ENCODE measurements at regions not wholly inside any gene's neighbourhood (a gene's known extent, or its start where the extent isn't known, plus 50 kb on each side); places are given as distances from the start of the nearest gene placed in this dataset.
A peak's percentile ranks its signal among the peaks of the same experiment; 100 is the strongest.

- H3K4me1 Mint-ChIP-seq (ENCODE audit: insufficient read depth, unreplicated experiment): peaks cover 18% of the 10 kb centered on the region
- peaks cover 11% of the 10 kb centered on the region for H3K36me3 Mint-ChIP-seq (ENCODE audit: insufficient read depth, unreplicated experiment)
- intact Hi-C loops (cut with micrococcal nuclease): loop anchor here (1.0 to 2.0 kb wide), 3 partner anchors 32 to 571 kb away; no protein-coding TSS in a partner anchor
- no peak overlapping the region for H3K4me3 Mint-ChIP-seq (ENCODE audit: unreplicated experiment)
- DNase-seq (ENCODE audit: unreplicated experiment): no peak
- ChIA-PET POLR2A (no interaction called here), CTCF (interaction anchor here (0.6 to 1.0 kb wide), 3 partner anchors 8 to 418 kb away, joined by 3 to 5 read pairs (median 4); no protein-coding TSS in a partner anchor)
- H3K27me3 Mint-ChIP-seq (ENCODE audit: insufficient read depth, unreplicated experiment): no peaks in the 10 kb centered on the region
- no peak overlapping the region for H3K27ac Mint-ChIP-seq (ENCODE audit: low read depth, unreplicated experiment)
- H3K9me3 Mint-ChIP-seq (ENCODE audit: unreplicated experiment): no peaks in the 10 kb centered on the region
- no TSS peak for BruUV-seq (replicated peaks)
- TF ChIP-seq CTCF (IDR thresholded peaks at IDR 0.05; ENCODE audit: unreplicated experiment): no peak
Measured at GRCh38 chr14:71721791-71722190, 210.4 kb upstream of the RGS6 start.

GRCh38 chr14:71722885-71723284, 209.3 kb upstream of the RGS6 start:
- no peak for DNase-seq (ENCODE audit: unreplicated experiment)
- no peak overlapping the region for H3K4me3 Mint-ChIP-seq (ENCODE audit: unreplicated experiment)
- H3K27me3 Mint-ChIP-seq (ENCODE audit: insufficient read depth, unreplicated experiment): no peaks in the 10 kb centered on the region
- intact Hi-C loops (cut with micrococcal nuclease): no loop called here
- BruUV-seq (replicated peaks): no TSS peak
- TF ChIP-seq CTCF (IDR thresholded peaks at IDR 0.05; ENCODE audit: unreplicated experiment): no peak
- H3K36me3 Mint-ChIP-seq (ENCODE audit: insufficient read depth, unreplicated experiment): peaks cover 11% of the 10 kb centered on the region
- H3K27ac Mint-ChIP-seq (ENCODE audit: low read depth, unreplicated experiment): no peak overlapping the region
- no peaks in the 10 kb centered on the region for H3K9me3 Mint-ChIP-seq (ENCODE audit: unreplicated experiment)
- CTCF ChIA-PET: interaction anchor here (0.6 kb wide), 2 partner anchors 29 to 1304 kb away, joined by 3 read pairs; no protein-coding TSS in a partner anchor
- POLR2A ChIA-PET: interaction anchor here (0.6 to 0.7 kb wide), 2 partner anchors 10 to 129 kb away, joined by 3 to 4 read pairs; no protein-coding TSS in a partner anchor
- peaks cover 18% of the 10 kb centered on the region for H3K4me1 Mint-ChIP-seq (ENCODE audit: insufficient read depth, unreplicated experiment)

- H3K27me3 Mint-ChIP-seq (ENCODE audit: insufficient read depth, unreplicated experiment): no peaks in the 10 kb centered on the region
- H3K4me1 Mint-ChIP-seq (ENCODE audit: insufficient read depth, unreplicated experiment): peaks cover 14% of the 10 kb centered on the region
- H3K36me3 Mint-ChIP-seq (ENCODE audit: insufficient read depth, unreplicated experiment): peaks cover 11% of the 10 kb centered on the region
- peak; percentile 79 for DNase-seq (ENCODE audit: unreplicated experiment)
- BruUV-seq (replicated peaks): no TSS peak
- H3K9me3 Mint-ChIP-seq (ENCODE audit: unreplicated experiment): no peaks in the 10 kb centered on the region
- CTCF ChIA-PET: interaction anchor here (0.6 to 2.7 kb wide), 4 partner anchors 14 to 27 kb away, joined by 3 to 12 read pairs (median 3); no protein-coding TSS in a partner anchor
- H3K27ac Mint-ChIP-seq (ENCODE audit: low read depth, unreplicated experiment): peak overlapping the region; percentile 18
- no peak for TF ChIP-seq CTCF (IDR thresholded peaks at IDR 0.05; ENCODE audit: unreplicated experiment)
- POLR2A ChIA-PET: interaction anchor here (0.5 to 1.9 kb wide), 8 partner anchors 12 to 537 kb away, joined by 3 to 6 read pairs (median 4); no protein-coding TSS in a partner anchor
- intact Hi-C loops (cut with micrococcal nuclease): no loop called here
- no peak overlapping the region for H3K4me3 Mint-ChIP-seq (ENCODE audit: unreplicated experiment)
Measured at GRCh38 chr14:71725922-71726579, 206.2 kb upstream of the RGS6 start.

GRCh38 chr14:71726580-71727021, 205.6 kb upstream of the RGS6 start:
- H3K27me3 Mint-ChIP-seq (ENCODE audit: insufficient read depth, unreplicated experiment): no peaks in the 10 kb centered on the region
- POLR2A ChIA-PET: interaction anchor here (0.5 to 1.9 kb wide), 7 partner anchors 11 to 538 kb away, joined by 3 to 6 read pairs (median 5); no protein-coding TSS in a partner anchor
- no peak for DNase-seq (ENCODE audit: unreplicated experiment)
- H3K9me3 Mint-ChIP-seq (ENCODE audit: unreplicated experiment): no peaks in the 10 kb centered on the region
- peaks cover 13% of the 10 kb centered on the region for H3K36me3 Mint-ChIP-seq (ENCODE audit: insufficient read depth, unreplicated experiment)
- intact Hi-C loops (cut with micrococcal nuclease): loop anchor here (1.0 kb wide), 1 partner anchor 14 kb away; no protein-coding TSS in a partner anchor
- no peak overlapping the region for H3K4me3 Mint-ChIP-seq (ENCODE audit: unreplicated experiment)
- H3K4me1 Mint-ChIP-seq (ENCODE audit: insufficient read depth, unreplicated experiment): peaks cover 13% of the 10 kb centered on the region
- BruUV-seq (replicated peaks): no TSS peak
- CTCF ChIA-PET: interaction anchor here (0.6 to 2.7 kb wide), 3 partner anchors 13 to 287 kb away, joined by 3 to 12 read pairs (median 3); no protein-coding TSS in a partner anchor
- H3K27ac Mint-ChIP-seq (ENCODE audit: low read depth, unreplicated experiment): no peak overlapping the region
- no peak for TF ChIP-seq CTCF (IDR thresholded peaks at IDR 0.05; ENCODE audit: unreplicated experiment)

Measured in MCF 10A (cell line).